DND-41 (cell line): ENCODE measurements at regions not wholly inside any gene's neighbourhood (a gene's known extent, or its start where the extent isn't known, plus 50 kb on each side); places are given as distances from the start of the nearest gene placed in this dataset.
"Not testable (repeated sequence)": the region's sequence is repeated elsewhere in the genome, so short reads cannot be mapped to it uniquely, and the experiment has no call there.

Experiments
- ATAC-seq: fragments of 200-7000 bp; cut with Tn5 transposase; 3 replicates; pipeline ENCODE4 v1.9.1; 2021; ENCODE audit warnings: low read depth; ENCODE audit not compliant: insufficient read depth
- DNase-seq: peaks from one replicate; pipeline ENCODE4 v3.0.0-alpha.2; 2020
- H2AFZ ChIP-seq: 2 replicates; pipeline ENCODE4 v1.6.0; 2012; ENCODE audit warnings: low read depth, low read length
- H3K27ac ChIP-seq: 2 replicates; pipeline ENCODE4 v1.5.1; 2012; ENCODE audit warnings: low read length, inconsistent platforms
- H3K27me3 ChIP-seq: fragments of 200-600 bp; sonication (generic); 2 replicates; pipeline ENCODE4 v1.6.0; 2012; ENCODE audit warnings: low read length, mild to moderate bottlenecking, inconsistent platforms; ENCODE audit not compliant: insufficient read depth, poor library complexity
- H3K36me3 ChIP-seq: 2 replicates; pipeline ENCODE4 v1.5.1; 2012; ENCODE audit warnings: low read length, inconsistent platforms; ENCODE audit not compliant: insufficient read depth
- H3K4me1 ChIP-seq: 2 replicates; pipeline ENCODE4 v1.5.1; 2012; ENCODE audit warnings: mild to moderate bottlenecking, low read length; ENCODE audit not compliant: insufficient read depth
- H3K4me2 ChIP-seq: 2 replicates; pipeline ENCODE4 v1.6.0; 2012; ENCODE audit warnings: mild to moderate bottlenecking, moderate library complexity, low read length, inconsistent platforms; ENCODE audit not compliant: insufficient read depth
- H3K4me3 ChIP-seq, 2 experiments: fragments of 200-600 bp in 1 of 2; shearing (Covaris generic) in 1 of 2; 2 replicates each; pipeline ENCODE4 v1.5.1; 2012 to 2016; ENCODE audit warnings: inconsistent platforms in 2 of 2, low read length in 2 of 2, mild to moderate bottlenecking in 2 of 2, low read depth in 1 of 2, moderate library complexity in 1 of 2
- H3K79me2 ChIP-seq: 2 replicates; pipeline ENCODE4 v1.6.0; 2012; ENCODE audit warnings: low read length, inconsistent platforms; ENCODE audit not compliant: insufficient read depth
- H3K9ac ChIP-seq: 2 replicates; pipeline ENCODE4 v1.6.0; 2012; ENCODE audit warnings: low read depth, mild to moderate bottlenecking, inconsistent platforms, low read length, moderate library complexity
- H3K9me3 ChIP-seq: 2 replicates; pipeline ENCODE4 v1.5.1; 2012; ENCODE audit warnings: low read length, moderate library complexity, mild to moderate bottlenecking, inconsistent platforms; ENCODE audit not compliant: insufficient read depth, severe bottlenecking
- H4K20me1 ChIP-seq: 2 replicates; pipeline ENCODE4 v1.6.0; 2012; ENCODE audit warnings: low read length; ENCODE audit not compliant: insufficient read depth
- EZH2 ChIP-seq: IDR thresholded peaks from 3 replicates; pipeline ENCODE4 v1.6.1; 2012; ENCODE audit warnings: borderline replicate concordance, low read depth, mild to moderate bottlenecking, moderate library complexity, low read length, inconsistent platforms; ENCODE audit not compliant: severe bottlenecking
- TF ChIP-seq, protein P1 (sequence below): IDR thresholded peaks from 2 replicates; pipeline ENCODE4 v1.5.1; 2012; ENCODE audit warnings: borderline replicate concordance, low read length, moderate library complexity, mild to moderate bottlenecking; ENCODE audit not compliant: poor library complexity, severe bottlenecking; ENCODE audit errors: extremely low read depth

DNA sequence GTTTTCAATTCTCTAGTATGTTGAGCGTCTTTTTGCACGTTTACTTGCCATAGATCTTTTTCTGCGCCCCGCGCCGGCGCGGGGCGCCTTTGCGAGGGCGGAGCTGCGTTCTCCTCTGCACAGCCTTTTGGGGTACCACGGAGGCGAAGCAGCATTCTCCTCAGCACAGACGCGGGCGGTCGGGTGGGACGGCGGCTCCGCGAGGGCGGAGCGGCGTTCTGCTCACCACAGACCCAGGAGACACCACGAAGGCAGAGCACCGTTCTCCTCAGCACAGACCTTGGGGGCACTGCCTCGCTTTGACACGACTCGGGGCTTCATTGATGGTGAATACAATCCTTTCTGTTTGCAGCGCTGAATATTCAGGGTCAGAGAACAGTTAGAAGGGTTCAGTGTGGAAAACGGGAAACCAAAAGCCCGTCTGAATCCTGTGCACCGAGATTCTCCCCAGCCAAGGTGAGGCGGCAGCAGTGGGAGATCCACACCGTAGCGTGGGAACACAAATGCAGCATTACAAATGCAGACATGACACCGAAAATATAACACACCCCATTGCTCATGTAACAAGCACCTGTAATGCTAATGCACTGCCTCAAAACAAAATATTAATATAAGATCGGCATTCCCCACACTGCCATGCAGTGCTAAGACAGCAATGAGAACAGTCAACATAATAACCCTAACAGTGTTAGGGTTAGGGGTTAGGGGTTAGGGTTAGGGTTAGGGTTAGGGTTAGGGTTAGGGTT, 190.7 kb upstream of the VIPR2 start:
- not testable (repeated sequence) for ATAC-seq, H3K27me3 ChIP-seq, H3K9me3 ChIP-seq, H2AFZ ChIP-seq, H3K4me2 ChIP-seq, H3K4me3 ChIP-seq, H3K4me1 ChIP-seq, H3K27ac ChIP-seq, H3K79me2 ChIP-seq, DNase-seq, H3K9ac ChIP-seq, H4K20me1 ChIP-seq, H3K36me3 ChIP-seq

DNA sequence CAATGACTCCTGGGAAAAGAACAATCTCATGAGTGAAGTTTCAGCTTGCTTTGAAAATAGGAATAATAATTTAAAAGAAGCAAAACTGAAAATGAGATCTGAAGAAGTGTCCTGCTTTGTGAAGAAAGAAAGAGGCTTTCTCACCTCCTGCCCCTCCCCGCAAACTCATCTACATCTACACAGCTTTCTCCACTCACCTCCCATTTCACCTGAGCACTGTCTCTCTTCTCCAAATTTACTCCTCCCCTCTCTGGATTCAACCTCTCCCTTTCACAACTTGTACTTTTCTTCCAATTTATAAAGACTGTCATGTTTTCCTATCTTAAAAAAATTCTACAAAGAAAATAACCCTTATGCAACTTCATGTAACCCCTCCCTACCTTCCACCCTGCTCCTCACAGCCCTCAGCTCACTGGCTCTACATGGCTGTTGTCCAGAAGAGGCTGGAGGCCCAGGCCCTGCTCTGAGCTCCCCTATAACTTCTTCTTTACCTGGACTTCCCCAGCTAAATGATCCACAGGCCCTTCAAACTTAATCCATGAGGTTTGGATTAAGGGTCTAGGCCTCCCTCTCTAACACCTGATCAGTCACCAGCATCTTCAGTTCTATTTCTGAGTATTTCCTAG, 188.3 kb upstream of the VIPR2 start:
- not testable (repeated sequence) for H4K20me1 ChIP-seq, H3K9ac ChIP-seq, H3K36me3 ChIP-seq, H3K79me2 ChIP-seq, H2AFZ ChIP-seq, DNase-seq, H3K27ac ChIP-seq, H3K4me3 ChIP-seq, H3K4me2 ChIP-seq, H3K27me3 ChIP-seq, H3K4me1 ChIP-seq, ATAC-seq
- peaks cover 14% of the 10 kb centered on the region for H3K9me3 ChIP-seq

DNA sequence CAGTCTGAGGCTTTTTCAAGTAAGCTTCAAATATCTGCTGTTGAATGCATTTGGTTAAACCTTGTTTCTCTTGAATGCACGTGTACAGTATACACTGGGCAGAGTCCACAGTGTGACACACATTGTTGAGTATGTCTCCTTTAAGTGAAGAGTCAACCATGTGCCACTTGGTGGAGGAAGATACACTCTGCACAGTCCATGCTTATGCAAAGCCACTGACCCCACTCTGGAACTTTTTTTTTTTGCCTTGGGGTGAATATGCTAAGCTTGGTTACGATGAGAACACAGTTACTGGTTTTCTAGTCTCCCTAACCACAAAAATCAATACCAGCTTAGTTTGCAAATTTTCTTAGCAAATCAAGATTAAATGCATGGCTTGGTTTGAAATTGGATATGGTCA, 186.8 kb upstream of the VIPR2 start:
- Histone ChIP-seq H3K4me1 (no peaks in the 10 kb centered on the region), H2AFZ (no peak overlapping the region), H3K4me2 (no peak overlapping the region), H3K9ac (no peak overlapping the region), H3K4me3 (no peak overlapping the region), H3K27me3 (no peaks in the 10 kb centered on the region), H3K27ac (no peak overlapping the region), H3K9me3 (peaks cover 28% of the 10 kb centered on the region), H3K79me2 (no peaks in the 10 kb centered on the region), H4K20me1 (no peaks in the 10 kb centered on the region), H3K36me3 (no peaks in the 10 kb centered on the region)
- TF ChIP-seq, protein P1, sequence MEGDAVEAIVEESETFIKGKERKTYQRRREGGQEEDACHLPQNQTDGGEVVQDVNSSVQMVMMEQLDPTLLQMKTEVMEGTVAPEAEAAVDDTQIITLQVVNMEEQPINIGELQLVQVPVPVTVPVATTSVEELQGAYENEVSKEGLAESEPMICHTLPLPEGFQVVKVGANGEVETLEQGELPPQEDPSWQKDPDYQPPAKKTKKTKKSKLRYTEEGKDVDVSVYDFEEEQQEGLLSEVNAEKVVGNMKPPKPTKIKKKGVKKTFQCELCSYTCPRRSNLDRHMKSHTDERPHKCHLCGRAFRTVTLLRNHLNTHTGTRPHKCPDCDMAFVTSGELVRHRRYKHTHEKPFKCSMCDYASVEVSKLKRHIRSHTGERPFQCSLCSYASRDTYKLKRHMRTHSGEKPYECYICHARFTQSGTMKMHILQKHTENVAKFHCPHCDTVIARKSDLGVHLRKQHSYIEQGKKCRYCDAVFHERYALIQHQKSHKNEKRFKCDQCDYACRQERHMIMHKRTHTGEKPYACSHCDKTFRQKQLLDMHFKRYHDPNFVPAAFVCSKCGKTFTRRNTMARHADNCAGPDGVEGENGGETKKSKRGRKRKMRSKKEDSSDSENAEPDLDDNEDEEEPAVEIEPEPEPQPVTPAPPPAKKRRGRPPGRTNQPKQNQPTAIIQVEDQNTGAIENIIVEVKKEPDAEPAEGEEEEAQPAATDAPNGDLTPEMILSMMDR: no peak
- TF ChIP-seq EZH2: no peak
- no peak for DNase-seq
- ATAC-seq: no peak

DNA sequence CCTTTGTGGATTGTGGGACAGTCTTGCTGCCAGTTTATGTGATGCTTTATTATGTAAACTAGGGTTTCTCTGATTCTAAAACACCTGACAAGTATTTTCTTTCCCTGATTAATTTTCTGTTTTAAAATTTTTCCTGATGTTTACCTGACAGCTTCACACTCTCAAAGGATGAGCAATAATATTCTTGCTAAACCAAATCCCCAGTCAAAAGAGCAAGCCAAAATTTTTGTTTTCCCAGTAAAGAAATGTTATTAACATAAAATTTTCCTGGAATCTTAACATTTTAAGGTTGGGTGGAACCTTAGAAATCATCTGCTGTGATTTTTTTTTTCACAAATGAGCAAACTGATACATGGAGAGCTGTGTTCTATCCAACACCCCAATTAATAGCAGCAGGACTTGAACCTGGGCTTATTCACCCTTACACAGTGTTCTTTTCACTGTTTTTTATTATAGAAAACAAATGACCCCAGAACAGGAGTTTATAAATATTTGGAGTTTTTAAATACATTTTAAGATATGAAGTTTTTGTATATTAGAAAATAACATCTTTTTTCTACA, 185.2 kb upstream of the VIPR2 start:
- Histone ChIP-seq H3K4me2 (no peak overlapping the region), H3K4me3 (no peak overlapping the region), H4K20me1 (no peaks in the 10 kb centered on the region), H3K27ac (no peak overlapping the region), H3K36me3 (no peaks in the 10 kb centered on the region), H3K9me3 (peaks cover 28% of the 10 kb centered on the region), H2AFZ (no peak overlapping the region), H3K79me2 (no peaks in the 10 kb centered on the region), H3K9ac (no peak overlapping the region), H3K27me3 (no peaks in the 10 kb centered on the region), H3K4me1 (no peaks in the 10 kb centered on the region)
- TF ChIP-seq, protein P1: no peak
- TF ChIP-seq EZH2: no peak
- ATAC-seq (no peak), DNase-seq (no peak)
